Right atrium auricular region (tissue), 2 donors: ENCODE measurements at regions not wholly inside any gene's neighbourhood (a gene's known extent, or its start where the extent isn't known, plus 50 kb on each side); places are given as distances from the start of the nearest gene placed in this dataset.

Experiments used
- DNase-seq: peaks from one replicate; pipeline ENCODE4 v3.0.0-alpha.2; 2019; ENCODE audit warnings: low spot score
- H3K27ac ChIP-seq, 2 donors: fragments of 200-600 bp; sonication (generic); 1 replicate in 1 of 2; 2 replicates in 1 of 2; pipeline ENCODE4 v1.5.1; 2016 to 2019
- H3K27me3 ChIP-seq, 2 donors: fragments of 200-600 bp; sonication (generic); one replicate each; pipeline versions ENCODE4 v1.5.1 to v1.6.0; 2017 to 2019
- H3K36me3 ChIP-seq: fragments of 200-600 bp; sonication (generic); one replicate; pipeline ENCODE4 v1.5.1; 2016
- H3K4me1 ChIP-seq, 2 donors: fragments of 200-600 bp; sonication (generic); one replicate each; pipeline versions ENCODE4 v1.5.1 to v1.6.0; 2017 to 2019
- H3K4me3 ChIP-seq, 2 donors: fragments of 200-600 bp; sonication (generic); 1 replicate in 1 of 2; 2 replicates in 1 of 2; pipeline ENCODE4 v1.5.1; 2017 to 2019; ENCODE audit warnings: mild to moderate bottlenecking in 1 of 2, moderate library complexity in 1 of 2
- H3K9me3 ChIP-seq, 2 donors: fragments of 200-600 bp; sonication (generic); one replicate each; pipeline ENCODE4 v1.5.1; 2019
- TF ChIP-seq, protein P1 (sequence below), 2 donors: fragments of 200-600 bp; sonication (generic); IDR thresholded peaks; one replicate each; pipeline ENCODE4 v1.5.1; 2019; ENCODE audit warnings: antibody characterized with exemption in 2 of 2

DNA sequence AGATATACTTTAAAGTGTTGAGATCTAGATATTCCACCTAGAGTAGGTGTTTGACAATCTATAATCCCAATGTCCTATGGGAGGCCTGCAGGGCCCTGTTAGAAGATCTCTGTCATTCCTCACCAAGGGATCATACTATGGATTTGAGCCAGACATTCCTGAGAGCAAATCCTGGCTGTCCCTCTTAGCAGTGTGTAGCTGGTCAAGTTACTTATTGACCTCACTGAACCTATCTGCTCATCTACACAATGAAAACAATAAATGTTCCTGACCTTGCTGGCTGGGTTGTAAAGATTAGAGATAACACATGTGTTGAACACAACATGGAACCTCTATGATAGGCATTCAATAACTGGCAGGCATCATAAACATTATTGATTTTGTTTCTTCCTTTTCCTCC, 265.6 kb upstream of the ATP11B start:
- no peaks in the 10 kb centered on the region for H3K9me3 ChIP-seq
- DNase-seq: no peak
- no peak overlapping the region for H3K27ac ChIP-seq
- TF ChIP-seq, protein P1, sequence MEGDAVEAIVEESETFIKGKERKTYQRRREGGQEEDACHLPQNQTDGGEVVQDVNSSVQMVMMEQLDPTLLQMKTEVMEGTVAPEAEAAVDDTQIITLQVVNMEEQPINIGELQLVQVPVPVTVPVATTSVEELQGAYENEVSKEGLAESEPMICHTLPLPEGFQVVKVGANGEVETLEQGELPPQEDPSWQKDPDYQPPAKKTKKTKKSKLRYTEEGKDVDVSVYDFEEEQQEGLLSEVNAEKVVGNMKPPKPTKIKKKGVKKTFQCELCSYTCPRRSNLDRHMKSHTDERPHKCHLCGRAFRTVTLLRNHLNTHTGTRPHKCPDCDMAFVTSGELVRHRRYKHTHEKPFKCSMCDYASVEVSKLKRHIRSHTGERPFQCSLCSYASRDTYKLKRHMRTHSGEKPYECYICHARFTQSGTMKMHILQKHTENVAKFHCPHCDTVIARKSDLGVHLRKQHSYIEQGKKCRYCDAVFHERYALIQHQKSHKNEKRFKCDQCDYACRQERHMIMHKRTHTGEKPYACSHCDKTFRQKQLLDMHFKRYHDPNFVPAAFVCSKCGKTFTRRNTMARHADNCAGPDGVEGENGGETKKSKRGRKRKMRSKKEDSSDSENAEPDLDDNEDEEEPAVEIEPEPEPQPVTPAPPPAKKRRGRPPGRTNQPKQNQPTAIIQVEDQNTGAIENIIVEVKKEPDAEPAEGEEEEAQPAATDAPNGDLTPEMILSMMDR (IDR thresholded peaks at IDR 0.05): no peak
- no peaks in the 10 kb centered on the region for H3K27me3 ChIP-seq
- no peaks in the 10 kb centered on the region for H3K36me3 ChIP-seq
- no peaks in the 10 kb centered on the region for H3K4me1 ChIP-seq
- no peak overlapping the region for H3K4me3 ChIP-seq

DNA sequence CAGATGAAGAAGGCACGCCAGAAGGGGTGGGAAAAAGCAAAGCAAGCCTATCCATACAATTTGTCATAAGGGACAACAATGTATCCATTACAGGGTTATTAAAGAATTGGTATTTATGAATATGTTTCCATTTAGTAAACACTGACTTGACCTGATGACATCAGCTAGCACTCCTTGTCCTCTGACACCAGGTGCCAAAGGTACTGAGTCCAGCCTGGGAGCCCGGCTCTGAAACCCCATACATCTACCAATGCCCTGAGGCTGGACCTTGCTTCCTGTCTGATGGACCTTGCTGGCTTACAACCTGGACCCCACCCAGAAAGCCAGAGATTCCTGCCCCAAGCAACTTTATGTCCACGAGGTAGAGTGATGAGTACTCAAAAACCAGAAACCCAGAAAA, 263.0 kb upstream of the ATP11B start:
- Histone ChIP-seq H3K36me3 (no peaks in the 10 kb centered on the region), H3K4me1 (no peaks in the 10 kb centered on the region), H3K4me3 (no peak overlapping the region), H3K27ac (no peak overlapping the region), H3K27me3 (no peaks in the 10 kb centered on the region), H3K9me3 (peaks cover 0 to 1% of the 10 kb centered on the region in 2 donors)
- TF ChIP-seq, protein P1 (IDR thresholded peaks at IDR 0.05): no peak
- DNase-seq: no peak

DNA sequence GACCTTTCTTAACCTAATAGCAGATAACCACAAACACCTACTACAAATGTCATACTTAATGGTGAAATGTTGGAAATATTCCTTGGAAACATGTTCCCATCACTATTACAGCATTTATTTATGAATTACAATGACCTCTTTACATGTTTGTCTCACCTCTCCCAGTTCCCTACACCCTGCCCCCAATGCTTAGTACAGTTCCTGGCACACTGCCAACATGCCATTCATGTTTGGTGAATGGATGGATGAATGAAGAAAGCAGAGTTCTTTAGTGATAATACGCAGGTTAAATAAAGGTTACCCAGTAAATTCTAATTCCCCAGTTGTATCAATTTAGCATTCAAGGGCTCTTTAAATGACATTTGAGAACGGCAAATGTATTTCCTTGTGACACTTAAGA, 259.9 kb upstream of the ATP11B start:
- no peaks in the 10 kb centered on the region for H3K27me3 ChIP-seq
- DNase-seq: no peak

DNA sequence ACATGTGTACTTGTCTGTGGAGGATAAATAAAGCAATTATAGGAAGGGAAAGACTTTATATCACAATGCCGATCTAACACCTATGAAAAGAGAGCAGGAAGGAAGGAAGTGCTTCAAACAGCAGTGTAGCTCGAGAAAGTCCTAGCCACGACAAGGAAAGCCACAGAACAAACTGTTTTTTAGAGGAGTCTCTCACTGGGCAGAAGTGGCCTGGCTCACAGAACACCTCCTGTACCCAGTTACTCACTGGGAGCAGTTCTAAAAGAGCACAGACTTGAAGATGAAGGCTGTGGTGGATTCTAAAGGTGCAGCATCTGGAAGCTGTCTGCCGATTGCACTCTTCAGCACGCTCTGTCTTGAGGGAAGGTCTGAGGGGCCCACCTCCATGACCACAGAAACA, 248.8 kb upstream of the ATP11B start:
- TF ChIP-seq, protein P1 (IDR thresholded peaks at IDR 0.05): no peak
- Histone ChIP-seq H3K36me3 (no peaks in the 10 kb centered on the region), H3K27ac (no peak overlapping the region), H3K4me3 (no peak overlapping the region), H3K9me3 (no peaks in the 10 kb centered on the region), H3K4me1 (no peaks in the 10 kb centered on the region), H3K27me3 (no peaks in the 10 kb centered on the region)
- no peak for DNase-seq

More for the DNA sequence above, 259.9 kb upstream of the ATP11B start:
- Histone ChIP-seq H3K27ac (no peak overlapping the region), H3K9me3 (peaks cover 0 to 7% of the 10 kb centered on the region in 2 donors), H3K36me3 (no peaks in the 10 kb centered on the region), H3K4me3 (no peak overlapping the region), H3K4me1 (no peaks in the 10 kb centered on the region)
- TF ChIP-seq, protein P1 (IDR thresholded peaks at IDR 0.05): no peak

DNA sequence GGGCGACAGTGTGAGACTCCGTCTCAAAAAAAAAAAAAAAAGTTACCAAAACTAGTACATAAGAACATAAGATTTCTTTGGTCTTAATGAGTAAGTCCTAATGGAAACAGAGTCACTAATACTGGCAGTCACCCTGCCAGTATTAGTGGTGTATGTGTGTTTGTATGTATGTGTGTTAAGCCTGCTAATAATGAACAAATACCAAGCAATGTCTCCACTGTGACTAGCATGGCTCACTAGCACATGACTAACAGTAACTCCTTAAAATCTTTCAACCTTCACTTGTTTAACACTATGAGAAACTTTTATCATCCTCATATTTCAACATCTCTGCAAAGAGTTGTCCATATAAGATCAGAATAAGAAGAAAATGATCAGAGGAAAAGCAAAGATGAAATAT, 231.0 kb upstream of the ATP11B start:
- H3K9me3 ChIP-seq: peaks cover 0 to 23% of the 10 kb centered on the region in 2 donors
- no peaks in the 10 kb centered on the region for H3K27me3 ChIP-seq
- TF ChIP-seq, protein P1 (IDR thresholded peaks at IDR 0.05): no peak
- no peak overlapping the region for H3K4me3 ChIP-seq
- H3K27ac ChIP-seq: no peak overlapping the region
- no peaks in the 10 kb centered on the region for H3K4me1 ChIP-seq
- H3K36me3 ChIP-seq: no peaks in the 10 kb centered on the region
- no peak for DNase-seq
